GM12878 (cell line): ENCODE measurements at regions not wholly inside any gene's neighbourhood (a gene's known extent, or its start where the extent isn't known, plus 50 kb on each side); places are given as distances from the start of the nearest gene placed in this dataset.

Experiments
- ATAC-seq: fragments of 200-7000 bp; cut with Tn5 transposase; 3 replicates; pipeline ENCODE4 v1.9.1; 2020; ENCODE audit warnings: mild to moderate bottlenecking, moderate library complexity
- BruUV-seq: library from RNA; stranded (reverse); fragments of 400-500 nt; replicated peaks from 2 replicates; lab custom pipeline; 2021; lab: Mats Ljungman, UMichigan
- CTCF ChIA-PET: fragments of 300-600 bp; sonication (Branson Sonifier 250); formaldehyde crosslinking; extraction: SDS; loops from one replicate; lab custom pipeline; 2021; ENCODE audit warnings: inconsistent platforms; lab: Yijun Ruan, JAX
- POLR2A ChIA-PET: fragments of 350-600 bp; formaldehyde crosslinking; extraction: SDS; loops from one replicate; lab custom pipeline; 2021; ENCODE audit warnings: inconsistent platforms; lab: Charles Lee
- RAD21 ChIA-PET: fragments of 300-600 bp; sonication (Branson Sonifier 250); formaldehyde crosslinking; loops from one replicate; lab custom pipeline; 2023; ENCODE audit warnings: antibody characterized with exemption; ENCODE audit not compliant: unreplicated experiment; lab: Charles Lee
- SMC1A ChIA-PET: fragments of 300-600 bp; sonication (Branson Sonifier 250); formaldehyde crosslinking; loops from one replicate; lab custom pipeline; 2023; ENCODE audit not compliant: unreplicated experiment, uncharacterized antibody; lab: Charles Lee
- DNase-seq: peaks from one replicate; pipeline ENCODE4 v3.0.0-alpha.2; 2011; ENCODE audit warnings: low read depth, low spot score
- FAIRE-seq: peaks from 3 replicates; lab custom pipeline; 2011; peaks lifted over from hg19 to GRCh38; lab: Jason Lieb, UNC
- H2AFZ ChIP-seq: 2 replicates; pipeline ENCODE4 v1.6.0; 2011; ENCODE audit warnings: low read depth, low read length, control low read depth; ENCODE audit not compliant: control insufficient read depth
- H3K27ac ChIP-seq: 2 replicates; pipeline ENCODE4 v1.5.1; 2011; ENCODE audit warnings: control low read depth; ENCODE audit not compliant: control insufficient read depth, insufficient read depth
- H3K27me3 ChIP-seq, 2 experiments: replicated peaks in 1 of 2; 2 replicates each; pipeline versions ENCODE4 v1.6.0 to v1.6.1; 2011; ENCODE audit warnings: low read length in 1 of 2; ENCODE audit not compliant: control insufficient read depth in 2 of 2, insufficient read depth in 2 of 2
- H3K36me3 ChIP-seq, 2 experiments: 2 replicates each; pipeline ENCODE4 v1.5.1; 2011; ENCODE audit warnings: low read length in 1 of 2; ENCODE audit not compliant: control insufficient read depth in 2 of 2, insufficient read depth in 2 of 2
- H3K4me1 ChIP-seq: 2 replicates; pipeline ENCODE4 v1.6.1; 2011; ENCODE audit warnings: mild to moderate bottlenecking, low read length, moderate library complexity, mixed read lengths; ENCODE audit not compliant: control insufficient read depth, insufficient read depth
- H3K4me2 ChIP-seq: 2 replicates; pipeline ENCODE4 v1.6.0; 2011; ENCODE audit warnings: control low read depth; ENCODE audit not compliant: control insufficient read depth, insufficient read depth
- H3K4me3 ChIP-seq: fragments of 200-600 bp; sonication (generic); 2 replicates; pipeline ENCODE4 v1.5.1; 2016
- H3K79me2 ChIP-seq: 2 replicates; pipeline ENCODE4 v1.6.0; 2011; ENCODE audit warnings: low read length; ENCODE audit not compliant: control insufficient read depth, insufficient read depth
- H3K9ac ChIP-seq: 2 replicates; pipeline ENCODE4 v1.8.0; 2011; ENCODE audit warnings: low read length, control low read depth, mixed read lengths; ENCODE audit not compliant: control insufficient read depth, insufficient read depth
- H3K9me3 ChIP-seq: replicated peaks from 3 replicates; pipeline ENCODE4 v1.5.1; 2011; ENCODE audit warnings: mild to moderate bottlenecking, low read length; ENCODE audit not compliant: control insufficient read depth, insufficient read depth
- H4K20me1 ChIP-seq: 2 replicates; pipeline ENCODE4 v1.6.0; 2011; ENCODE audit not compliant: control insufficient read depth, insufficient read depth
- CEBPB ChIP-seq, 2 experiments: fragments of 150-350 bp in 1 of 2; IDR thresholded peaks; 2 replicates each; pipeline ENCODE4 v1.6.1; 2012 to 2014; ENCODE audit warnings: low read depth in 2 of 2, low read length in 2 of 2, borderline replicate concordance in 1 of 2, inconsistent platforms in 1 of 2
- E2F8 ChIP-seq: fragments of 450-650 bp; IDR thresholded peaks from 2 replicates; pipeline ENCODE4 v1.6.1; 2018; ENCODE audit warnings: mild to moderate bottlenecking, low read depth, moderate library complexity; ENCODE audit not compliant: partially characterized antibody
- E4F1 ChIP-seq: fragments of 450-650 bp; IDR thresholded peaks from 2 replicates; pipeline ENCODE4 v1.6.1; 2018; ENCODE audit warnings: borderline replicate concordance, mild to moderate bottlenecking; ENCODE audit not compliant: partially characterized antibody
- MYB ChIP-seq: fragments of 150-350 bp; IDR thresholded peaks from 2 replicates; pipeline ENCODE4 v1.6.1; 2014; ENCODE audit warnings: mild to moderate bottlenecking, low read depth, low read length, borderline replicate concordance
- PKNOX1 ChIP-seq: fragments of 450-650 bp; IDR thresholded peaks from 2 replicates; pipeline ENCODE4 v1.6.1; 2016; ENCODE audit warnings: mild to moderate bottlenecking
- TCF7 ChIP-seq: IDR thresholded peaks from 2 replicates; pipeline ENCODE4 v1.6.1; 2014; ENCODE audit warnings: antibody characterized with exemption, borderline replicate concordance
- ZNF207 ChIP-seq: fragments of 450-650 bp; IDR thresholded peaks from 2 replicates; pipeline ENCODE4 v1.6.1; 2014; ENCODE audit warnings: antibody characterized with exemption, mild to moderate bottlenecking, borderline replicate concordance
- ZNF274 ChIP-seq: IDR thresholded peaks from one replicate; pipeline ENCODE4 v1.8.0; 2011; ENCODE audit not compliant: insufficient read length, insufficient read depth
- WGBS: methylation state at CpG from one replicate; pipeline ENCODE4 v1.1.6; 2016; ENCODE audit warnings: low lambda C conversion rate; ENCODE audit not compliant: insufficient replicate concordance, insufficient coverage; ENCODE audit errors: missing lambda C conversion rate; 5-methylcytosine and 5-hydroxymethylcytosine counted together
- in situ Hi-C: fragments of 300-500 bp; cut with MboI; formaldehyde crosslinking; loops from 9 replicates; pipeline ENCODE4 v1.14.3; 2018; ENCODE audit warnings: mixed read lengths
- intact Hi-C: fragments of 100-400 bp; cut with micrococcal nuclease; formaldehyde crosslinking; loops from one replicate; pipeline ENCODE4 v1.14.2; 2022; ENCODE audit not compliant: unreplicated experiment

GRCh38 chr9:108139900-108140299 lies 650.3 kb upstream of the KLF4 start:
- ATAC-seq, result no peak
- Histone ChIP-seq H4K20me1 (no peaks in the 10 kb centered on the region), H3K4me1 (no peaks in the 10 kb centered on the region), H3K27ac (no peak overlapping the region), H3K27me3 (no peaks in the 10 kb centered on the region), H3K9ac (no peak overlapping the region), H3K36me3 (no peaks in the 10 kb centered on the region), H2AFZ (no peak overlapping the region), H3K4me3 (no peak overlapping the region), H3K9me3 (no peaks in the 10 kb centered on the region), H3K79me2 (no peaks in the 10 kb centered on the region), H3K4me2 (no peak overlapping the region)
- RAD21 ChIA-PET, result no interaction called here
- intact Hi-C loops, result no loop called here
- BruUV-seq, result no TSS peak
- SMC1A ChIA-PET, result no interaction called here
- POLR2A ChIA-PET, result interaction anchor here (0.5 kb wide), 1 partner anchor 898 kb away, joined by 3 read pairs; no protein-coding TSS in a partner anchor
- TF ChIP-seq CEBPB (IDR thresholded peaks at IDR 0.05; ENCODE audit: borderline replicate concordance in 1 of 2, low read depth in 2 of 2, low read length in 2 of 2) (no peak), ZNF274 (no peak), PKNOX1 (no peak), E4F1 (no peak), E2F8 (no peak), MYB (no peak), ZNF207 (no peak), TCF7 (no peak)
- in situ Hi-C loops, result no loop called here
- FAIRE-seq, result no peak
- no peak for DNase-seq
- WGBS, result 0% methylated on average over 2 of the region's 2 CpGs
- CTCF ChIA-PET, result no interaction called here
